HUES6 (cell line): ENCODE measurements at regions not wholly inside any gene's neighbourhood (a gene's known extent, or its start where the extent isn't known, plus 50 kb on each side); places are given as distances from the start of the nearest gene placed in this dataset.
"Not testable (repeated sequence)": the region's sequence is repeated elsewhere in the genome, so short reads cannot be mapped to it uniquely, and the experiment has no call there.

Experiments
- H3K27ac ChIP-seq: 2 replicates; pipeline ENCODE4 v1.7.0; 2013; ENCODE audit warnings: low read depth, mild to moderate bottlenecking, low read length, inconsistent platforms
- H3K27me3 ChIP-seq: 2 replicates; pipeline ENCODE4 v1.6.1; 2013; ENCODE audit warnings: low read length; ENCODE audit not compliant: control insufficient read depth, insufficient read depth
- H3K36me3 ChIP-seq: 2 replicates; pipeline ENCODE4 v1.6.1; 2013; ENCODE audit warnings: low read length; ENCODE audit not compliant: control insufficient read depth, insufficient read depth
- H3K4me1 ChIP-seq: 2 replicates; pipeline ENCODE4 v1.6.1; 2013; ENCODE audit warnings: low read length; ENCODE audit not compliant: control insufficient read depth, insufficient read depth
- H3K4me3 ChIP-seq: 2 replicates; pipeline ENCODE4 v1.5.1; 2013; ENCODE audit warnings: low read depth, low read length
- H3K9ac ChIP-seq: one replicate; pipeline ENCODE4 v1.6.1; 2013; ENCODE audit warnings: mild to moderate bottlenecking, low read length
- H3K9me3 ChIP-seq: 2 replicates; pipeline ENCODE4 v1.6.1; 2013; ENCODE audit warnings: low read depth, low read length; ENCODE audit not compliant: control insufficient read depth, insufficient read depth

GRCh38 chr17:56715613-56716357 lies 117.9 kb downstream of the C17orf67 start:
- peaks cover 3% of the 10 kb centered on the region; the same call in 1 of the 2 replicates for H3K9me3 ChIP-seq
- H3K4me3 ChIP-seq = no peak overlapping the region
- no peak overlapping the region for H3K9ac ChIP-seq
- no peaks in the 10 kb centered on the region for H3K27me3 ChIP-seq
- no peaks in the 10 kb centered on the region for H3K36me3 ChIP-seq
- no peak overlapping the region for H3K27ac ChIP-seq
- H3K4me1 ChIP-seq = peaks cover 9% of the 10 kb centered on the region

- Histone ChIP-seq H3K4me3 (no peak overlapping the region), H3K9ac (no peak overlapping the region), H3K9me3 (peaks cover under 1% of the 10 kb centered on the region; the same call in 1 of the 2 replicates), H3K36me3 (no peaks in the 10 kb centered on the region), H3K27me3 (no peaks in the 10 kb centered on the region), H3K27ac (no peak overlapping the region), H3K4me1 (peaks cover 9% of the 10 kb centered on the region)
Observed at GRCh38 chr17:56717471-56717870, 116.2 kb downstream of the C17orf67 start.

- Histone ChIP-seq H3K4me1 (peaks cover 9% of the 10 kb centered on the region), H3K27me3 (no peaks in the 10 kb centered on the region), H3K27ac (no peak overlapping the region), H3K9ac (no peak overlapping the region), H3K9me3 (no peaks in the 10 kb centered on the region), H3K4me3 (no peak overlapping the region), H3K36me3 (no peaks in the 10 kb centered on the region)
Observed at GRCh38 chr17:56718515-56718914, 115.2 kb downstream of the C17orf67 start.

GRCh38 chr17:56723421-56723820 lies 110.3 kb downstream of the C17orf67 start:
- Histone ChIP-seq H3K9ac (no peak overlapping the region), H3K36me3 (no peaks in the 10 kb centered on the region), H3K27ac (no peak overlapping the region), H3K4me1 (peaks cover 12% of the 10 kb centered on the region; the same call in 1 of the 2 replicates), H3K9me3 (no peaks in the 10 kb centered on the region), H3K27me3 (no peaks in the 10 kb centered on the region), H3K4me3 (no peak overlapping the region)

- Histone ChIP-seq H3K9me3 (no peaks in the 10 kb centered on the region), H3K9ac (no peak overlapping the region), H3K36me3 (no peaks in the 10 kb centered on the region), H3K27ac (no peak overlapping the region), H3K27me3 (no peaks in the 10 kb centered on the region), H3K4me3 (no peak overlapping the region), H3K4me1 (0 out of 2 replicates have a peak, but pooled peaks cover 8% of the 10 kb centered on the region)
Observed at GRCh38 chr17:56724664-56725063, 109.1 kb downstream of the C17orf67 start.

- Histone ChIP-seq H3K27me3 (no peaks in the 10 kb centered on the region), H3K9ac (no peak overlapping the region), H3K36me3 (no peaks in the 10 kb centered on the region), H3K27ac (no peak overlapping the region), H3K4me3 (no peak overlapping the region), H3K4me1 (0 out of 2 replicates have a peak, but pooled peaks cover 8% of the 10 kb centered on the region), H3K9me3 (no peaks in the 10 kb centered on the region)
Observed at GRCh38 chr17:56725144-56725543, 108.6 kb downstream of the C17orf67 start.

GRCh38 chr17:56727876-56728617 lies 105.7 kb downstream of the C17orf67 start:
- Histone ChIP-seq H3K4me1 (0 out of 2 replicates have a peak, but pooled peaks cover 8% of the 10 kb centered on the region), H3K27ac (no peak overlapping the region), H3K9ac (no peak overlapping the region), H3K4me3 (no peak overlapping the region), H3K27me3 (no peaks in the 10 kb centered on the region), H3K9me3 (no peaks in the 10 kb centered on the region), H3K36me3 (no peaks in the 10 kb centered on the region)

GRCh38 chr17:56731096-56731495 lies 102.6 kb downstream of the C17orf67 start:
- not testable (repeated sequence) for H3K4me1 ChIP-seq, H3K36me3 ChIP-seq, H3K27me3 ChIP-seq, H3K9me3 ChIP-seq, H3K9ac ChIP-seq, H3K4me3 ChIP-seq, H3K27ac ChIP-seq

GRCh38 chr17:56733833-56734232 lies 99.9 kb downstream of the C17orf67 start:
- Histone ChIP-seq H3K36me3 (no peaks in the 10 kb centered on the region), H3K27ac (no peak overlapping the region), H3K9ac (no peak overlapping the region), H3K4me3 (no peak overlapping the region), H3K4me1 (peaks cover 5% of the 10 kb centered on the region; the same call in 1 of the 2 replicates), H3K9me3 (no peaks in the 10 kb centered on the region), H3K27me3 (no peaks in the 10 kb centered on the region)

- no peaks in the 10 kb centered on the region for H3K9me3 ChIP-seq
- H3K9ac ChIP-seq = no peak overlapping the region
- no peaks in the 10 kb centered on the region for H3K27me3 ChIP-seq
- no peak overlapping the region for H3K27ac ChIP-seq
- no peak overlapping the region for H3K4me3 ChIP-seq
- peaks cover 9% of the 10 kb centered on the region; the same call in 1 of the 2 replicates for H3K4me1 ChIP-seq
- H3K36me3 ChIP-seq = no peaks in the 10 kb centered on the region
Observed at GRCh38 chr17:56735842-56736241, 97.9 kb downstream of the C17orf67 start.
